Calu3 (cell line): ENCODE measurements at regions not wholly inside any gene's neighbourhood (a gene's known extent, or its start where the extent isn't known, plus 50 kb on each side); places are given as distances from the start of the nearest gene placed in this dataset.
"Not testable (repeated sequence)": the region's sequence is repeated elsewhere in the genome, so short reads cannot be mapped to it uniquely, and the experiment has no call there.

Experiments used
- BruUV-seq: library from RNA; stranded (reverse); fragments of 400-500 nt; replicated peaks from 2 replicates; lab custom pipeline; 2021; lab: Mats Ljungman, UMichigan
- CTCF ChIA-PET: fragments of 300-600 bp; sonication (Branson Sonifier 250); formaldehyde crosslinking; loops from one replicate; lab custom pipeline; 2022; ENCODE audit warnings: antibody characterized with exemption; lab: Charles Lee
- DNase-seq: peaks from one replicate; pipeline ENCODE4 v3.0.0; 2022
- H3K27ac Mint-ChIP-seq: one replicate; pipeline ENCODE4 v1.8.0; 2022; ENCODE audit warnings: mixed read lengths; ENCODE audit not compliant: unreplicated experiment
- H3K27me3 Mint-ChIP-seq: one replicate; pipeline ENCODE4 v1.8.0; 2022; ENCODE audit warnings: mixed read lengths; ENCODE audit not compliant: unreplicated experiment
- H3K36me3 Mint-ChIP-seq: one replicate; pipeline ENCODE4 v1.8.0; 2022; ENCODE audit warnings: mild to moderate bottlenecking, moderate library complexity, mixed read lengths; ENCODE audit not compliant: insufficient read depth, unreplicated experiment
- H3K4me1 Mint-ChIP-seq: one replicate; pipeline ENCODE4 v1.8.0; 2022; ENCODE audit warnings: mild to moderate bottlenecking, low read depth, mixed read lengths; ENCODE audit not compliant: unreplicated experiment
- H3K4me3 Mint-ChIP-seq: one replicate; pipeline ENCODE4 v1.8.0; 2022; ENCODE audit warnings: mild to moderate bottlenecking, low read depth, moderate library complexity, mixed read lengths; ENCODE audit not compliant: unreplicated experiment
- H3K9me3 Mint-ChIP-seq: one replicate; pipeline ENCODE4 v1.8.0; 2022; ENCODE audit warnings: low read depth, mixed read lengths; ENCODE audit not compliant: unreplicated experiment
- CTCF ChIP-seq: fragments of 200-600 bp; IDR thresholded peaks from one replicate; pipeline ENCODE4 v1.8.0; 2022; ENCODE audit warnings: antibody characterized with exemption; ENCODE audit not compliant: unreplicated experiment
- intact Hi-C: fragments of 100-400 bp; cut with micrococcal nuclease; formaldehyde crosslinking; loops from one replicate; pipeline ENCODE4 v1.10.0; 2022; ENCODE audit not compliant: unreplicated experiment

GRCh38 chr6:27748661-27749060 is 163.5 kb downstream of the OR2B2 start:
- peak; percentile 19 for DNase-seq
- Mint-ChIP-seq H3K27me3 (no peaks in the 10 kb centered on the region), H3K27ac (no peak overlapping the region), H3K4me1 (peaks cover 16% of the 10 kb centered on the region), H3K36me3 (peaks cover 19% of the 10 kb centered on the region), H3K9me3 (no peaks in the 10 kb centered on the region), H3K4me3 (no peak overlapping the region)
- BruUV-seq: no TSS peak
- intact Hi-C loops: no loop called here
- no peak for TF ChIP-seq CTCF
- CTCF ChIA-PET: no interaction called here

- Mint-ChIP-seq H3K4me1 (peaks cover 15% of the 10 kb centered on the region), H3K27me3 (no peaks in the 10 kb centered on the region), H3K9me3 (no peaks in the 10 kb centered on the region), H3K4me3 (no peak overlapping the region), H3K36me3 (peaks cover 9% of the 10 kb centered on the region), H3K27ac (peak overlapping the region; percentile 4)
- intact Hi-C loops: no loop called here
- CTCF ChIA-PET: no interaction called here
- no peak for TF ChIP-seq CTCF
- no TSS peak for BruUV-seq
- no peak for DNase-seq
These were observed 164.6 kb downstream of the OR2B2 start for GRCh38 chr6:27747637-27748036.

GRCh38 chr6:27746860-27747259 is 165.3 kb downstream of the OR2B2 start:
- BruUV-seq, H3K4me3 Mint-ChIP-seq, H3K36me3 Mint-ChIP-seq, H3K27ac Mint-ChIP-seq, DNase-seq, H3K9me3 Mint-ChIP-seq, H3K4me1 Mint-ChIP-seq, intact Hi-C loops, H3K27me3 Mint-ChIP-seq, CTCF ChIA-PET: not testable (repeated sequence)

- no peaks in the 10 kb centered on the region for H3K36me3 Mint-ChIP-seq
- CTCF ChIA-PET: no interaction called here
- no peaks in the 10 kb centered on the region for H3K27me3 Mint-ChIP-seq
- no peak overlapping the region for H3K4me3 Mint-ChIP-seq
- BruUV-seq: no TSS peak
- TF ChIP-seq CTCF: no peak
- no peaks in the 10 kb centered on the region for H3K9me3 Mint-ChIP-seq
- no peak for DNase-seq
- H3K27ac Mint-ChIP-seq: no peak overlapping the region
- H3K4me1 Mint-ChIP-seq: no peaks in the 10 kb centered on the region
- intact Hi-C loops: no loop called here
These were observed 168.4 kb downstream of the OR2B2 start for GRCh38 chr6:27743787-27744186.

- Mint-ChIP-seq H3K27ac (no peak overlapping the region), H3K9me3 (no peaks in the 10 kb centered on the region), H3K4me3 (no peak overlapping the region), H3K4me1 (no peaks in the 10 kb centered on the region), H3K36me3 (no peaks in the 10 kb centered on the region), H3K27me3 (no peaks in the 10 kb centered on the region)
- no TSS peak for BruUV-seq
- CTCF ChIA-PET: no interaction called here
- no peak for TF ChIP-seq CTCF
- intact Hi-C loops: no loop called here
- no peak for DNase-seq
These were observed 169.2 kb downstream of the OR2B2 start for GRCh38 chr6:27742833-27743573.

- H3K27ac Mint-ChIP-seq, BruUV-seq, H3K36me3 Mint-ChIP-seq, H3K9me3 Mint-ChIP-seq, intact Hi-C loops, H3K27me3 Mint-ChIP-seq, H3K4me1 Mint-ChIP-seq, DNase-seq, H3K4me3 Mint-ChIP-seq: not testable (repeated sequence)
- CTCF ChIA-PET: interaction anchor here (1.7 kb wide), 1 partner anchor 12 kb away, joined by 6 read pairs; no protein-coding TSS in a partner anchor
These were observed 172.3 kb downstream of the OR2B2 start for GRCh38 chr6:27739902-27740301.
